ENCODE measurements at regions not wholly inside any gene's neighbourhood (a gene's known extent, or its start where the extent isn't known, plus 50 kb on each side); places are given as distances from the start of the nearest gene placed in this dataset.

DNA sequence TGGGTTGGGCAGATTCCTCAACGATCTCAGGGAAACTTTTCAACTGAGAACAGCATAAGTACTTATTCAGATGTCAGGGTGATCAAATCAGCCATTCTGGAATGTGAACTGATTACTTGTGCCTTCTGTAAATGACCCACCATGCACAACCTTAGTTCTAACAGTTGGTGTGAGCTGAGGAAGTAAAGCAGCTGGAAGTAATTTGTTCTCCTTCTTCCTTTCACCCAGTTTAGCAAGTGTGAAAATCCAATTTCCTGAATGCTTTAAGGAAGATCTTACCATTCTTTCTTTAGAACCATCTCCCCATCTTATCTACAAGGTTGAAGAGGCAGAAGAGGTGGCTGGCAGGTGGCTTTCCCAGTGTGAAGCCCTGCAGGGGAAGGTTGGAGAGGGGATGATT, 781.6 kb downstream of the ETS1 start:
- TF ChIP-seq, protein P1, sequence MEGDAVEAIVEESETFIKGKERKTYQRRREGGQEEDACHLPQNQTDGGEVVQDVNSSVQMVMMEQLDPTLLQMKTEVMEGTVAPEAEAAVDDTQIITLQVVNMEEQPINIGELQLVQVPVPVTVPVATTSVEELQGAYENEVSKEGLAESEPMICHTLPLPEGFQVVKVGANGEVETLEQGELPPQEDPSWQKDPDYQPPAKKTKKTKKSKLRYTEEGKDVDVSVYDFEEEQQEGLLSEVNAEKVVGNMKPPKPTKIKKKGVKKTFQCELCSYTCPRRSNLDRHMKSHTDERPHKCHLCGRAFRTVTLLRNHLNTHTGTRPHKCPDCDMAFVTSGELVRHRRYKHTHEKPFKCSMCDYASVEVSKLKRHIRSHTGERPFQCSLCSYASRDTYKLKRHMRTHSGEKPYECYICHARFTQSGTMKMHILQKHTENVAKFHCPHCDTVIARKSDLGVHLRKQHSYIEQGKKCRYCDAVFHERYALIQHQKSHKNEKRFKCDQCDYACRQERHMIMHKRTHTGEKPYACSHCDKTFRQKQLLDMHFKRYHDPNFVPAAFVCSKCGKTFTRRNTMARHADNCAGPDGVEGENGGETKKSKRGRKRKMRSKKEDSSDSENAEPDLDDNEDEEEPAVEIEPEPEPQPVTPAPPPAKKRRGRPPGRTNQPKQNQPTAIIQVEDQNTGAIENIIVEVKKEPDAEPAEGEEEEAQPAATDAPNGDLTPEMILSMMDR (conservative IDR thresholded peaks at IDR 0.05; ENCODE audit: low read depth in 2 of 2) = no peak
- no peak for TF ChIP-seq EZH2 (IDR thresholded peaks at IDR 0.05; ENCODE audit: low read depth, unreplicated experiment)
- no peak for TF ChIP-seq POLR2AphosphoS5 (IDR thresholded peaks at IDR 0.05; ENCODE audit: low read depth)
- TF ChIP-seq ZNF114 (CRISPR knock-in tag; IDR thresholded peaks at IDR 0.05) = no peak
- no peak for TF ChIP-seq EZH2phosphoT487 (IDR thresholded peaks at IDR 0.05; ENCODE audit: unreplicated experiment)

All from GM23338 (cell line).